Kasumi-1 (cell line): ENCODE measurements at regions not wholly inside any gene's neighbourhood (a gene's known extent, or its start where the extent isn't known, plus 50 kb on each side); places are given as distances from the start of the nearest gene placed in this dataset.
"Not testable (repeated sequence)": the region's sequence is repeated elsewhere in the genome, so short reads cannot be mapped to it uniquely, and the experiment has no call there.

Experiments used
- DNase-seq, 2 experiments: peaks; one replicate each; lab custom pipeline; 2025; lab: John Stamatoyannopoulos, UW

DNA sequence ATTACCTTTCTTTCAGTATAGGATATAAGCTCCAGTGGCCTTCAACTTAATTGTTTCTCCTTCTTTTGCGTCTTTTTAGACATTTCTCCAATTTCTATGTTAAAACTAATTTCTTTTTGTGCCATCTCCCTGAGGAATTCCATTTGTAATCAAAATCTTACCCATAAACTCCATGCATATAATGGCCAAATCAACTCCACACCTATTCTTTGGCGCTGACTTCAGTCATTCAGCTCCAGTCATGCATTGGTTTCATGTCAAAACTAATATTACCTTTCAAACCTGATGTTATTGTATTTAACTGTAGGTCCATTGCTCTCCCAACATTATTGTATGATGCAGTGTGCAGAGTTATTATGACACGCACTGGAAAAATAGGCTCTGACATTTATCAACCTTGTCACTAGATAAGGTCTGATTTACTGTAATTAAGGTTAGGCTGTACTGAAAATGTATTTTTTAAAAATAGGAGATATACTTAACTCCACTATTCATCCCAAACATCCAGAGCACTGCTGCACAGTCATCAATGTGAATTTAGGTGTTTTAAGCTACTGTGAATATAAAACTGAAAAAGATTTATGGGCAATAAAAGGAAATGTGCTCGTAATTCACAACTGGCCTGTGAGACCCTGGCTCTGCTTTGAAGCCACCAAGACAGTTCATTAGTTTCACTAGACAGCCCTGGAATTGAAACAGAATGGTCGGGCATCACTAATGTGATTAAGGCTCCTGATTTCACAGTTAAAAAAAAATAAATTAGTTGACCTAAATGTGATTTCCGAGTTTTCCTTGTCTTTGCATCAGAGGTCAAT lies 180.6 kb upstream of the GRIA4 start:
- DNase-seq: no peak

DNA sequence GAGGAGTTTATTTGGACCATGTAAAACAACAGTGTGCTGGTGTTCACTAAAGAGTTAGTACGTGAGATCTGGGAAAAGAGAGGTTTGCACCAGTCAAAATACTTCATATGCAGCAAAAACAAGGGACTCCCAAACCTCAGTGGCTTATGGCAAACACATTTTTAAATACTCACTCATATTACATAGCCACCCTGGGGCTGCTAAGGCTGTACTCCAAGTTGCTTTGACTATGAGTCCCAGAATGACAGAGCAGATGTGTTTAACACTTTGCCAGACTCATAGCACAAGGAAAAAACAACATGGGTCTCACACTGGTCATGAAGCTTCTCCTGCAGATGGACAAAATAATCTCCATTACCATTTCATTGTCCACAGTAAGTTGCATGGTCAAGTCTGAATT lies 202.8 kb upstream of the GRIA4 start:
- DNase-seq: no peak

DNA sequence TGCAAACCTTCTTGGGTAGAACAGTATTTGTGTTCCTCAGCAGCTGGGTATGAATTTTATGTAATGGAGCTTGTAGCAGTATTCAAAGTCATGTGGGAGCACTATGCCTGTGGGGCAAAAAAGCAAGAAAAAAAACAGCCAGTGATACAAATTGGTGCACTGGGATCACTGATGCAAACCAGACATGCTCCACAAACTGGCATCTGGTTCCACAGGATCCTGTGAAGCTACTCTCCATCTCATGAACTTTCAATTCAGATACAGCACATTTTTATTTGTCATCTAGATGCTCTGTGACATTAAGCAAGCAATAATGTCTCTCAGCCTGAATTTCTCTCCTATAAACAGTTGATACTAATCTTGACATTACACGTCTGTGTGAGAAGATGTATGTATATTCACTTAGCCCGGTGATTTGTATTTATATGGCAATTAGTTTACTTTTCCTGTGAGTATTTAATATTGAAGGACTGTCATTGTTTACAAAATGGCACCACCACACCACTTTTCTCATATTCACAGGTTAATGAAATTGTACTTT lies 208.5 kb upstream of the GRIA4 start:
- DNase-seq: no peak

DNA sequence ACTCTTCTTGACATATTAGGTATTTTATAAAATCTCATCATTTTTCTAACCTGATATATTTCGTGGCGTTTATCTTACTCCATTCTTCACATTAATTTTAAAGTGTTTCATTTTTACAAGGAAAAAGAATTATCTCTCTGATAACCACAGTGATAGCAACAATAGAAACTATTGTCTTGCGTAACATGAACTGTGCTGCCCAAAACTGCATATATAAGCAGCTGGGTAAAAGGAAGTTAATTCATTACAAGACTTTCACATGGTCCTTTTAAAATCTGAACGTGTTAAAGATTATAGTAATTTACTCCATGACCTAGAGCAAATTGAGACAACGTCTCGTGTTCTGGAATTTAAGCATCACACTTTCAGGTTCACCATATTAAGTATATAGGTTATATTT lies 210.4 kb upstream of the GRIA4 start:
- no peak for DNase-seq

DNA sequence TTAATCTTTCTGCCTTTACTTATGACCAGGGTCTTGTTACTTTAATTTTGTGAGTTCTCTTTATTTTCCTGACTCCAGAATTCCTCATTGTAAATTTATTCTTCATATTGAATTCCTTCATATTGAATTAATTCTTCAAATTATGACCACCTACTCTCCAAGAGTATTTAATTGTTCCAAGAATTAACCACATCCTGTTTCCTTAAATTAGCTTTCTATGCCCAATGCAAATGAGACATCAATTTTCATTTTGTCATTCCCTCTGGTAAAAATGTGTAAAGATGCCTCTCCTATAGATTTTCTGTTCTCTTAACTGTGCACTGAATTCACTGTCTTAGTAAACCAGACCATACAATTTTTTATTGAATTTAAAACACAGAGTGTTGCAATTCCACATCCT lies 211.2 kb upstream of the GRIA4 start:
- no peak for DNase-seq

DNA sequence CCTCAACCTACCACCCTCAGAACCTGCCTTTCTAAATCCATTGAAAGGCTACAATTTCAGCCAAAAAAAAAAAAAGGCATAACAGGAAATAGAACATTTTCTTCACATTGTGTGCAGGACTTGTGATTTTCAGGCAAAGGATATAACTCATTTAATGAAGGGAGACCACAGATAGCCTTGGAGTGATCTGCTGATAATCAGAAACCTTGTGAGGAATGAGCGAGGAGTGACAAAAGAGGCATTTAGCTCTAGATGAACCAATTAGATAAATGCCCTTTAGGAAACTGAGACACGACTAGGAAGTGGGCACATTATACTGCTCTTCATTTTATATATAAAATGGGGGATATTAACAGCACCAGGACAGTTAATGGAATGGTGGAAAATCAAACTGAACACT lies 216.5 kb upstream of the GRIA4 start:
- no peak for DNase-seq

DNA sequence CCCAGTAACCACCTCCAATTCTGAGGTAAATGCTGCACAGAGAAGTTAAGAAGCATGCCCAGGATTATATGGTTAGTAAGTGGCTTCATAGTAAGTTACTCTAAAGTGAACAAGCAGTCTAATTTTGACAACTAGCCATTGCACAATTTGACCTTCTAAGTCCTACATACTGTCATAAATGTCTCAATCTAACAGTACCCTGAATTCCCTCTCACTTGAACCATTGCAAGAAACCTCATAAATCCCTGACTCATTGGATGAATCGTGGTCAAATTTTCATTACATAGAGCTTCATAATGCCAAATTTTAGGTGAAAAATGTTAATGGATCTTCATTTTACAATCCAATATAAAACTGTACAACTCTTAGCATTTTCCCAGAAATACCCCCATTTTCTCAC lies 217.3 kb upstream of the GRIA4 start:
- DNase-seq: no peak

DNA sequence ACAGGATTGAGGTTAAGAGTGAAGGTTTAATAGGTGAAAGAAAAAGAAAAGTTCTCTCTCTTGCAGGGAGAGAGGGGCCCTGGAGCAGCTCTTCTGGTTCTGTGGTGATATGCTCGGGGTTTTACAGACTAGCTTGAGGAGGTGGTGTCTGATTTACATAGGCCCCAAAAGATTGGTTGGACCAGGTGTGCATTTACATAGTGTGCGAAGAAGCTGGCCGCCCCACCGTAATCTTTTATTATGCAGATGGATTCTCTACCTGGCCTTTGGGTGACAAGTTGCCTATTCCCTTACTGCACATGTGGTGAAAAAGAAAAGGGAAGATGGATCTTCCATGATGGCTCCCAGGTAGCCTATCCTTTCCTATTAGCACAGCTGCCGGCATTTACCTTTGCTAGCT lies 219.9 kb upstream of the GRIA4 start:
- DNase-seq: no peak

DNA sequence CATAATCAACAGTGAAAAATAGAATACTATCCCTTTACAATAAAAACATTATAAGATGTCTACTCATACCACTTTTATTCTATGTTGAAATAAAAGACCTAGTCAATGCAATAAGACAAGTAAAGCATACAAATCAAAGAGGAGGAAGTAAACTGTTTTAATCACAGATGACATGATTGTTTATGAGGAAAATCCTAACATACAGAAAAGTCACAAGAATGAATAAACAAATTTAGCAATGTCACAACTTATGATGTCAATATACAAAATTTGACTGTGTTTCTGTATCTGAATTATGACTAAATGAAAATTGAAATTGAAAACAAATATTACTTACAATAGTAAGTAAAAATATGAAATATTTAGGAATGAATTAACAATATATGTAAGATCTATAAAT lies 221.9 kb upstream of the GRIA4 start:
- DNase-seq: no peak

DNA sequence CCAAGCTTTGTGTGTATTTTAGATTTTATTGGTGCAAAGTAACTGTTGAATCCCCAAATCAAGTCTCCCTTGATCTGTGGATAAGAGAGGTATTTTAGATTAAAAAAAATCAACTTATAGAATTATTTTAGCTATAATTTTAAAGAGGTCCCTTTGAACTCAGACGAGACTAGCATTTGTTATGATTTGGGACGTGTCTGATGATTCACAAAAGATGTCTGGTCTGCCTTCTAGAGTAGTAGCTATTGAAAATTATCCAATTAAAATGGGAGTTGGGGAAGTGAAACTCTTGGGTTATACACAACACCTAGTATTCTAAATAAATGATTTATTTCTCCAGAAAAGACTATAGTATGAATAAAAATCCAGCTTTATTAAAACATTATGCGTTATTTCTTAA lies 227.9 kb upstream of the GRIA4 start:
- no peak for DNase-seq

DNA sequence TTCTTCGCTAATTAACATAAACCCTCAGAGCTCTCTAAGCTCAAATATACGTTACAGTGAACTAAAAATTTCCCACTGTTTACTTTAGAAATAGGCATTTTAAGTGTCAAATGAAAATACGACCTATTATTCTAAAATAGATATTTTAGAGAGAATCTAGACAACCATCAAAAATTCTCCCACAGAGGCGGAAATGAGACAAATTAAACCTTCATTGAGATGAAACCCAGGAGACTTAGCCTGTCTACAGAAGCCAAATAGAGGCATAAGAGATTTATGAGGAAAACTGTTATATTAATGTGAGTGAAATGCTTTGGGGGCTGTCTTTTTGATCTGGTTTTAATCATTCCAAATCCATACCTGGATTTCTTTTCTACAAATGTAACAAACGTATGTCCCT lies 232.0 kb upstream of the GRIA4 start:
- DNase-seq: no peak

DNA sequence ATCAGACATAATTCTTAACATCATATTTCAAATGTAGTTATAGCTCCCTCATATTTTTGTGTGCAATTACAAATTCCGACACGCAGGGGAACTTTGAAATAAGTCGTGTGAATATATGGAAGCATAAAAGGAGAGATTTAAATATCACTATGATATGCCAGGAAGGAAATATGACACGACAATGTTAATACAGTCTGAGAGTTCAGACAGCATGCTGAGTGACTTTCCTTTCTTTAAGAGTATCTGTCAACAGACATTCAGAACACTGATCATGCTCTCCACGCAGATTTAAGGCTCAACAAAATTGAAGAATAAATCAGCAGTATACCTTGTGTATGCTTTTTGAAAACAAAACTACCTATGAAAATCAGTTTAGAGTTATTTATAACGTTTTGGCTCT lies 232.6 kb upstream of the CARD18 start:
- DNase-seq: no peak

DNA sequence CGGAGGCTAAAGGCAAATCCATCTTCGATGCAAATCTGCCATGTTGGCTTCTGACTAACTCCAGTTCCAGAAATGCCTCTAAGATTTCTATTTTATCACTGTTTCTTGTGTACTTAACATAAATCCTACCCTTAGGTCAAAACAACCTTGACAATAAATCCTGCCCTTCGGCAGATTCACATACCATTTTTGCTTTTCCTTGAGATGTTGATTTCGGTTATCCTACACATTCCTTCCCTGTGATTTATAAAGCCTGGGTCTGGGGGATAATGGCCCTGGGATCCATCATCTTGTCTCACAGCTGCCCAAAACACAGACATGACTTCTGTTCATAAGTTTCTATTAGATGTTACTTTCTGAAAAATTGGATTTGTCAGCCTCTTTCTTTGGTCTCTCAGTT lies 231.7 kb upstream of the CARD18 start:
- no peak for DNase-seq

DNA sequence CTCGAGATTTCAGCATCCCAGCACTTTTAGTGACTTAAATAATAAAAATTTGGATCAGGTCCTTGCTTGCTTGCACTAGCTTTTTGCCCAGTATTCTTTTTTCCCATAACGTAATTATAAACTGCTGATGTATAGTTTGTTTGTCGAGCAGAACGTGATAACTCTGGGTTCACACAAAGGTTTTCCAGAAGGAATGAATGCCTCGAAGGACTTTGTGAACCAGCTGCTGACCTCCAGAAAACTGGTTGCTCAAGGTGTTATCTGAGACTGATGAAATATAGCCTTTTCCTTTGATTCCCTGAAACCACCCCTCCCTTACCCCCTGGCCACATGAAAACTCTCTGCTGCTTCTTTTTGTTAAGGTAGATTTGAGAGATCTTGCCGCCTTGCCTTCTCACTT lies 229.1 kb upstream of the CARD18 start:
- no peak for DNase-seq

DNA sequence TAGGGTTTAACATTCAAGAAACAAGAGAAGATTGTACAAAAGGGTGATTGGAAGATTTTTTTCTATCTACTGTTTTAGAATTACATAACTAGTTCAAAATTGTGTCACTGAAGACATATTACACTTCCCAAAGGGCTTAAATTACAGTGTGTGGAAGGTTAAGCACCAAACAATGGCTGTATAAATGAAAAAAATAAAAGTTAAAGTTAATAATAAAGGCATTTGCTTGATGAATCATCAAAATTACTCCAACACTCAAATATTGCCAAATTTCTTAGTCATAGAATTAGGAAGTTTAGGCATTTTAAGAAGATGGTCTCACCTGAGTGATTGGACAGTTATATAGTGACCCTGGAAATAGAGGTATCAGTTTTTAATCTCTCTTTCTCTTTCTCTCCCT lies 227.6 kb upstream of the CARD18 start:
- no peak for DNase-seq

DNA sequence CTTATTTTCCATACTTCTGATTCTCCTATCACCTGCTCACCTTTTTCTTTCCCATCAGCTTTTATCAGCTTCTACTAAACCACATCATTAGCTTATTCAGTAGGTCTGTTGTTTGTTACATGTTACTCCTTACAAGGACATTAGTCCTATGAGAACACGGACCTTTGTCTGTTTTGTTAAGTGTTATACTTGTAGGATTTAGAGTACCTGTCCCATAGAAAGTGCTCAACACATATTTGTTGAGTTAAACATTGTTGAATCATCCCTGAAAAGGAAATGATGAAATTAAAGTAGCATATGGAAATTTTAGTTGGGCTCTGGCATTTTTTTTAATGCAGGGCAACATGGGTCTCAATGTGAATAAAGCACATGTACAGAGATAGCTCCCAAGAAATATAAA lies 222.1 kb upstream of the CARD18 start:
- no peak for DNase-seq

DNA sequence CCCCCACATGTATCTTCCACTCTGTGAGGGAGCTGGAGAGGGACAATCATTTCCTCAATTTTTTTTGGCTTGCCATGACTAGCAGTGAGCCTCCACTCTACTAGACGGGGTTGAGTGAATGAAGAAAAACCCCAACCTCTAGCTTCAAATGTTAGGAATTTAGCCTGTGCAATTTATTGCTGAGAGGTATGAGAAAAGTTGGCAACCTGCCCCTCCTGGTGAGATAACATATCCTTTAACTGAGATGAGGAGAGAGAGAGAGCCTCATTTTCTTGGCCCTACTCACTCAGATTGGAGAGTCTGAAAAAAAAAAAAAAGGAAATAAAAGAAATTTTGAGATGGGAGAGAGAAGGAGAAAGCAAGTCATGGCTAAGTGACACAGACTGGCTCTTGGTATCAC lies 218.2 kb upstream of the CARD18 start:
- DNase-seq: no peak

DNA sequence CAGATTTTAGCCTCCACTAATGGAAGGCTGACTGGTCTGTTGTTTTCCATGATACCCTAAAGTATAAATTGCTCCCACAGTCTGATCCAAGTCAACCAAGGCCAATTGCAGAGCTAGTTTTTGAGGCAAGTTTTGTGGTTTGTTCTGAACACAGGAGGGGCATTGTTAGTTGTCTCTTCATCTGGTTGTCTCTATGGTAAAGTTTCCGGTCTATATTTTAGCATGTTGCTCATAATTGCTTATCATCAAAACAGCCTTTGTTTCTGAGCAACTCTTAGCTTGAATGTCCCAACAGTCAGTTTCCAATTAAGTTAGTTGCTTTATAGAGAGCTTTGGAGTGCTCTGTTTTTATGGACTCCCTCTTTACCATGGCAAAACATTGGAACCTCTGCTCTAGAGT lies 217.6 kb upstream of the CARD18 start:
- DNase-seq: no peak

DNA sequence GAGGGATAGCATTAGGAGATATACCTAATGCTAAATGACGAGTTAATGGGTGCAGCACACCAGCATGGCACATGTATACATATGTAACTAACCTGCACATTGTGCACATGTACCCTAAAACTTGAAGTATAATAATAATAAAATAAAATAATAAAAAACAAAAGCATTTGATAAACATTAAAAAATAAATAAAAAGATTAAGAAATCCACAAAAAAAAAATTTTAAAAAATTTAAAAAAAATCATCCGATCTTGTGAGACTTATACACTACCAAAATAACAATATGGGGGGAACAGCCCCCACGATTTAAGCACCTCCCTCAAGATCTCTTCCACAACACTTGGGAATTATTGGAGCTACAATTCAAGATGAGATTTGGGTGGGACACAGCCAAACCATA lies 210.3 kb upstream of the CARD18 start:
- DNase-seq: not testable (repeated sequence)

DNA sequence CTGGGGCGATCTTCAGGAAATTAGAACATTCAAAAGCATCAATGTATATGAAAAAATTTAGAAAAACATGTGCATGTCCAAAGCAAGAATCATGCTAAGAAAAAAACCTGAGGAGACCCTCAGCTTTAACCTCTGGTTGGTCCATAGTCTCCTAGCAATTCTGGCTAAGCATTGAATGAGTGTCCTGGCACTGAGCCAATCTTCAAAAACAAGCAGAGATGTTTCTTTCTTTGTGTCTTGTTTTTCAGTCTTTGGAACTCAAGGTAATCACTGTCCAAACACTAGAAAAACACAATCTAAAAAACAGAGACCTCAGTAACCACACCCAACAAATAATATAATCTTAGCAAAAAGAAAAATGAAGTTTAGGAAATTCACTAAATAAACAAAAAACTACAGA lies 205.4 kb upstream of the CARD18 start:
- no peak for DNase-seq

DNA sequence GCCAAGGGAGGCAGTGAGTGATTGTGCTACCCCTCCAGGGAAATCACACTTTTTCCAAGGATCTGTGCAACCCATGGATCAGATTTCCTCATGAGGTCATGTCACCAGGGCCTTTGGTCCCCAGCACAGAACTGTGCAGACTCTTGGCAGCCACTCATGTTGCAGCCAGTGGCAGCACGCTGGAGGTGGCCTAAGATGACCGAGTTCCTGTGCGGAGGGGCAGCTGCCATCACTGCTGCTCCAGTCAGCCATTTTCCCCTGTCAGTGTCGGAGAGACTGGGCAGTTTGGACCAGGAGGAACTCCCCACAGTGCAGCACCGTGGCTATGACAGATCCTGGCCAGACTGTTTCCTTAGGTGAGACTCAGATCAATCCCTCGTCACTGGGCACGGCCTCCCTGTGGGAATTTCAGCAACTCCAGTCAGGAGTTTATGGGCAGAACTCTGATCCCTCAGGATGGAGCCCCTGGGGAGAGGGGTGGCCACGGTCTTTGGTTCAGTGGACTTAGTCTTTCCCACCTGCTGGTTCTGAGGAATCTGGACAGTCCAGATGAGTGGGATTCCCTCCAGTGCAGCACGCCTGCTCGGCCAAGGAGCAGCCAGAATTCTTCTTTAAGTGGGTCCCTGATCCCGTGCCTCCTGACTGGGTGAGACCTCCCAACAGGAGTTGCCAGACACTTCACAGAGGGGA lies 194.6 kb upstream of the CARD18 start:
- no peak for DNase-seq

DNA sequence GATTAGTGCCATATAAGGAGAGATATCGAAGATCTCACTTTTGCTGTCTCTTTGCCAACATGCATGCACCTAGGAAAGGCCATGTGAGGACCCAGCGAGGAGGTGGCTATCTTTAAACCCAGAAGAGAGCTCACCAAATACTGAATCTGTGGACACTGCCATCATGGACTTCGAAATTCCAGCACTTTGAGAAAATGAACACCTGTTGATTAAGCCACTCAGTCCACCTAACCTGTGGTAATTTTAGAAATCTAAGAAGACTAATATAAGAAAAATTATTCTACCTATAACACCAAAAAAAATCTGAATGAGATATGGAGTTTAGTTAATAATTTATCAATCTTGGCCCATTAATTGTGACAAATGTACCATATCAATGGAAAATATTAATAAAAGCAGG lies 193.6 kb upstream of the CARD18 start:
- no peak for DNase-seq

DNA sequence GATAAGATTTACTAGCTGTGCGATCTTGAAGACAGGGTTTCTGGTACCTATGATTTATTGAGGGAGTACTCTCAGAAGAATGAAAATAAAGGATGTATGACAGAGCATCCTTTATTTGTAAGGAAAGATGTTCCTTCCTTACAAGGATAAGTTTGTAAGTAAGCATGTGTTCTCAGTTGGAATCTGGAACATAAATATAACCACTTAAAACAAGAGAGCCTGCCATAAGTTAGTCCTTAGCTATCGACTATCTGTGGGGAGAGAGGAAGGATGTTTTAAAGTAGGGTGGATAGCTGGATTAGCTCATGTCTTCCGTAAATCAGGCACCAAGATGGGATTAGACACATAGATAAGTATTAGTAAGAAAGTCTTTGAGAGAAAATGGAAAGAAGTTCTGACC lies 192.6 kb upstream of the CARD18 start:
- DNase-seq: no peak

DNA sequence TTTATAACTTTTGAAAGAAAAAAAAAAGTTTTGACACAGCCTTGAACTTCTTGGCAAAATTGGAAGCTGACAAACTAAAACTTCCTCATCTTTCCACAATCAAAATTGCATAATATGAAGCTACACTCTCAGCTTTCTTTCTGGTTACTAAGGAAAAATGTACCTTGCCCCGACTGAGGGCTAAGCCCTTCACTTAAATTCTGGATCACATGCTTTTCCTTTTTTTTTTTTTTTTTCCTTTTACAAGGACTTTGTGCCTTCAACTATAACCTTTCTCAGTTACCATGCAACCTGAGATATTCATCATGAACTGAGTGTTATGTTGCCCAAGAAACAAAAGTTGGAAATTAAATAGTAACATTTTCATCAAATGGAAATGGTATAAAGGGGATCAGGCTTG lies 188.5 kb upstream of the CARD18 start:
- DNase-seq: no peak
